ENCODE measurements at regions not wholly inside any gene's neighbourhood (a gene's known extent, or its start where the extent isn't known, plus 50 kb on each side); places are given as distances from the start of the nearest gene placed in this dataset.

DNA sequence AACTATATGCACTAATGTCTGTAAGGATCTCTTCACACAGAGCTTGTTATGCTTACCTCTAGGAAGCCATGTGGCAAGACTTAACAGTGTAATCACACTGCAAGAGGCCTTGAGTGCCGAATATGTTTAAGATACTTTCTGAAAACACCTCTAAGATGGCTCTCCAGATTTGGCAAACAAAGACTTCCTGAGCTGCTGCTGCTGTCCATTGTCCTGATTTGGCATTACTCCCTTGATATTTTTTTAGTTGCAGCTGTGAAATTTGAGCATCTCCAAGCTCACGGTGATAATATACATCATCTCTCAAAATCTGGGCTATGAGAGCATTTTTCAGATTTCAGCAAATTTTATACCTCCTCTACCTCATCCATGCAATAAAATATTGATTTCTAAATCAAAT is 384.5 kb upstream of the CDH6 start:
- Histone ChIP-seq H3K4me3 (ENCODE audit: insufficient read depth, low read length) (no peak overlapping the region), H3K4me2 (ENCODE audit: insufficient read depth, low read length) (no peak overlapping the region), H3K79me2 (ENCODE audit: insufficient read depth, low read length) (no peaks in the 10 kb centered on the region), H2AFZ (ENCODE audit: low read length) (no peak overlapping the region), H3K9me3 (ENCODE audit: low read depth, low read length) (no peaks in the 10 kb centered on the region), H4K20me1 (ENCODE audit: insufficient read depth, low read length) (no peaks in the 10 kb centered on the region), H3K27ac (ENCODE audit: low read depth, low read length) (no peak overlapping the region), H3K4me1 (ENCODE audit: insufficient read depth, low read length) (no peaks in the 10 kb centered on the region), H3K36me3 (ENCODE audit: insufficient read depth, low read length) (no peaks in the 10 kb centered on the region), H3K27me3 (ENCODE audit: insufficient read depth, low read length) (no peaks in the 10 kb centered on the region)
- TF ChIP-seq, protein P1, sequence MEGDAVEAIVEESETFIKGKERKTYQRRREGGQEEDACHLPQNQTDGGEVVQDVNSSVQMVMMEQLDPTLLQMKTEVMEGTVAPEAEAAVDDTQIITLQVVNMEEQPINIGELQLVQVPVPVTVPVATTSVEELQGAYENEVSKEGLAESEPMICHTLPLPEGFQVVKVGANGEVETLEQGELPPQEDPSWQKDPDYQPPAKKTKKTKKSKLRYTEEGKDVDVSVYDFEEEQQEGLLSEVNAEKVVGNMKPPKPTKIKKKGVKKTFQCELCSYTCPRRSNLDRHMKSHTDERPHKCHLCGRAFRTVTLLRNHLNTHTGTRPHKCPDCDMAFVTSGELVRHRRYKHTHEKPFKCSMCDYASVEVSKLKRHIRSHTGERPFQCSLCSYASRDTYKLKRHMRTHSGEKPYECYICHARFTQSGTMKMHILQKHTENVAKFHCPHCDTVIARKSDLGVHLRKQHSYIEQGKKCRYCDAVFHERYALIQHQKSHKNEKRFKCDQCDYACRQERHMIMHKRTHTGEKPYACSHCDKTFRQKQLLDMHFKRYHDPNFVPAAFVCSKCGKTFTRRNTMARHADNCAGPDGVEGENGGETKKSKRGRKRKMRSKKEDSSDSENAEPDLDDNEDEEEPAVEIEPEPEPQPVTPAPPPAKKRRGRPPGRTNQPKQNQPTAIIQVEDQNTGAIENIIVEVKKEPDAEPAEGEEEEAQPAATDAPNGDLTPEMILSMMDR (IDR thresholded peaks at IDR 0.05; ENCODE audit: extremely low read depth, low read depth, low read length), result no peak
- no peak for DNase-seq (ENCODE audit: insufficient read length, low spot score, missing footprints)

DNA sequence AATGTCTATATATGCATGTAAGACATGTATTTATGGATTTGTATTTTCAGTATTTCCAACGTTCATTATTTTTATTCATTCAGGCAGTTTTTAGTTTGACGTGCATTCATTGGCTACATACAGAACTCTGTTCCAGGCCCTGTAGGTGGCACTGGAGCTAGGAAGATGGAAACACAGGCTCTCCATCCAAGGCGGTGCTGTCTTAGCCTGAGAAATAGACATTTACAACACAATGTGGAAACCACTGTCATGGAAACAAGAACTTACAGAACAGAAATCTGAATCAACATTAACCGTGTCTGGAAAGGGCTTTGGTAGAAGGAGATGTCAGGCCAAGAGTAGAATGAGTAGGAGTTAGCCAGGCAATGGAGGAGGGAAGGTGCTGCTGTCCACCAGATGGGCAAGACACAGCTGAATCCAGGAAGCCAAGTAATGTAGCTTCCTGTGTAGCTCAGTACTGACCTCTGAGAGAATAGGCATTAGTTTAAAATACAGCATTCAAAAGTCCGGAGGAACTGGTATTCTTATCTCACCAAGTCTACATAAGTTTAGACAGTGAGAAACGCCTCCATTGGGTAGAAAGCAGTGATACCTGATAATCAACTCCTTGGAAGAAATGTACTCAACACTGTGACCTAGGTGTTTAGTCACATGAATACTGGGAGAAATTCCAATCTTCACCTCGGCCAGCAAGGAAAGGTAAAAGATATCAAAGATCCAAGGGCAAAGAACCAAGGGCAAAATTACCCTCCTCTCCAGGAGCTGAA is 388.6 kb upstream of the CDH6 start:
- no peaks in the 10 kb centered on the region for H4K20me1 ChIP-seq (ENCODE audit: insufficient read depth, low read length)
- TF ChIP-seq, protein P1 (IDR thresholded peaks at IDR 0.05; ENCODE audit: extremely low read depth, low read depth, low read length), result no peak
- no peak for DNase-seq (ENCODE audit: insufficient read length, low spot score, missing footprints)

DNA sequence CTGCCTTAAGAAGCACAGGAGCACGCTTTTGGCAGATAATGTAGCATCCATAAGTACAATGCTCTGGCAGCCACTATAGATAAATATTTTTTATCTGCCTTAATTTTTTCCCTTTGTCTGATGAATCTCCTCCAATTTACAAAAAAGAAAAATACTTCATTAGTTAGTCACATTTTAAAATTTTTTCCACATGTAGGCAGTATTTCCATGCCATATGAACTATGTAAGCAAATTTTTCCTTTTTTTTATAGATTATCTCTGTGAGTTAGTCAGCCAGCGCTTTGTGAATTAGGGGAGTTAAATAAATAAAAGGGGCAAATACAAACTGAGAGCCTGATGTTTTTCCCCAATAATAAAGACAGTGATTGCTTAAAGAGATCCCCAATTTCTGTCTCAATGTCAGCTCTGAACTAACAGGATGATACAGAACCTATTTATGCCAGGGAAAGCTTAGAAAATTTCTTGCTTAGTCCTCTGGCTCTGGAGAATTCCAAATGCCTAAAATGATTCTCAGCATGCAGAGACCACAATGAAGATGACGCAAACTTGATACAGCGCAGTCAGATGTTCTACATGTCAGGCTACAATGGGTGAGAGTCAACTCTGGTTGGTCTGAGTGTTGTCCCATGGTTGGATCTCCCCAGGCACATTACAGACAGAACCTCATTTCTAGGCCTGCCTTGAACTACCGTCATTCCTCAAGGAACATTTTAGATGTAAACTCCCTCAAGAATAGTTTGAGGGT is 390.4 kb upstream of the CDH6 start:
- TF ChIP-seq, protein P1 (IDR thresholded peaks at IDR 0.05; ENCODE audit: extremely low read depth, low read depth, low read length), result no peak
- Histone ChIP-seq H3K9me3 (ENCODE audit: low read depth, low read length) (no peaks in the 10 kb centered on the region), H3K4me2 (ENCODE audit: insufficient read depth, low read length) (no peak overlapping the region), H4K20me1 (ENCODE audit: insufficient read depth, low read length) (no peaks in the 10 kb centered on the region), H3K27me3 (ENCODE audit: insufficient read depth, low read length) (no peaks in the 10 kb centered on the region), H2AFZ (ENCODE audit: low read length) (no peak overlapping the region), H3K27ac (ENCODE audit: low read depth, low read length) (no peak overlapping the region), H3K4me3 (ENCODE audit: insufficient read depth, low read length) (no peak overlapping the region), H3K4me1 (ENCODE audit: insufficient read depth, low read length) (no peaks in the 10 kb centered on the region), H3K79me2 (ENCODE audit: insufficient read depth, low read length) (no peaks in the 10 kb centered on the region), H3K36me3 (ENCODE audit: insufficient read depth, low read length) (no peaks in the 10 kb centered on the region)
- no peak for DNase-seq (ENCODE audit: insufficient read length, low spot score, missing footprints)

More for the DNA sequence above, 388.6 kb upstream of the CDH6 start:
- H2AFZ ChIP-seq (ENCODE audit: low read length), result no peak overlapping the region
- no peaks in the 10 kb centered on the region for H3K79me2 ChIP-seq (ENCODE audit: insufficient read depth, low read length)
- H3K4me3 ChIP-seq (ENCODE audit: insufficient read depth, low read length), result no peak overlapping the region
- H3K36me3 ChIP-seq (ENCODE audit: insufficient read depth, low read length), result no peaks in the 10 kb centered on the region
- no peaks in the 10 kb centered on the region for H3K9me3 ChIP-seq (ENCODE audit: low read depth, low read length)
- H3K27me3 ChIP-seq (ENCODE audit: insufficient read depth, low read length), result no peaks in the 10 kb centered on the region
- H3K4me1 ChIP-seq (ENCODE audit: insufficient read depth, low read length), result no peaks in the 10 kb centered on the region
- no peak overlapping the region for H3K27ac ChIP-seq (ENCODE audit: low read depth, low read length)
- no peak overlapping the region for H3K4me2 ChIP-seq (ENCODE audit: insufficient read depth, low read length)

DNA sequence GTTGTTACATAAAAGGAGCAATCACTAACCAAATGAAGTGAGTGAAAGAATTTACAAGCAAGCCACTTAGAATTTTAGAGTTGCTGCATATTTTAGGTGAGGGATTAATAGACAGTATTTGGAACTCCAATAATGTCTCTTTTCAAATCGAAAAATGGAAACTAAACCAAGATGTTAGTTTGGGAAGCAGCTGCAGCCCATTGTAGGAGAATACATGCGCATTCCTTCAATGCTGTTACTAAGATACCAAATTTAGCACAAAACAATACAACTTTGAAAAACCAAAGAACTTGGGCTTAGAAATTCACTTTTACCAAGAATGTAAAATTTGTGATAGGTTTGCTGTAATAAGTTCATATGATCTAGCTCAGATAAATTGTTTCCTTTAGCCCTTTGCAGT is 411.8 kb upstream of the CDH6 start:
- Histone ChIP-seq H2AFZ (ENCODE audit: low read length) (no peak overlapping the region), H3K4me1 (ENCODE audit: insufficient read depth, low read length) (no peaks in the 10 kb centered on the region), H3K4me3 (ENCODE audit: insufficient read depth, low read length) (no peak overlapping the region), H3K79me2 (ENCODE audit: insufficient read depth, low read length) (no peaks in the 10 kb centered on the region), H3K27ac (ENCODE audit: low read depth, low read length) (no peak overlapping the region), H4K20me1 (ENCODE audit: insufficient read depth, low read length) (no peaks in the 10 kb centered on the region), H3K4me2 (ENCODE audit: insufficient read depth, low read length) (no peak overlapping the region), H3K9me3 (ENCODE audit: low read depth, low read length) (no peaks in the 10 kb centered on the region), H3K27me3 (ENCODE audit: insufficient read depth, low read length) (no peaks in the 10 kb centered on the region), H3K36me3 (ENCODE audit: insufficient read depth, low read length) (no peaks in the 10 kb centered on the region)
- DNase-seq (ENCODE audit: insufficient read length, low spot score, missing footprints), result no peak
- TF ChIP-seq, protein P1 (IDR thresholded peaks at IDR 0.05; ENCODE audit: extremely low read depth, low read depth, low read length), result no peak

Measured in osteoblast (primary cell).